Activated effector memory CD4-positive, alpha-beta T cell treated with anti-CD3 and anti-CD28 coated beads, Interleukin-2, amount 50 U/mL, for 16 hours (primary cell): ENCODE measurements at regions not wholly inside any gene's neighbourhood (a gene's known extent, or its start where the extent isn't known, plus 50 kb on each side); places are given as distances from the start of the nearest gene placed in this dataset.

ENCODE experiments used
- DNase-seq: peaks from one replicate; pipeline ENCODE4 v3.0.0-alpha.2; 2020

- no peak for DNase-seq
Observed at GRCh38 chr5:14971873-14972272, 100.3 kb upstream of the ANKH start.

- DNase-seq = no peak
Observed at GRCh38 chr5:14968796-14969195, 97.2 kb upstream of the ANKH start.

GRCh38 chr5:14967166-14967565, 95.6 kb upstream of the ANKH start:
- no peak for DNase-seq

GRCh38 chr5:14965815-14966214, 94.2 kb upstream of the ANKH start:
- DNase-seq = no peak

DNA sequence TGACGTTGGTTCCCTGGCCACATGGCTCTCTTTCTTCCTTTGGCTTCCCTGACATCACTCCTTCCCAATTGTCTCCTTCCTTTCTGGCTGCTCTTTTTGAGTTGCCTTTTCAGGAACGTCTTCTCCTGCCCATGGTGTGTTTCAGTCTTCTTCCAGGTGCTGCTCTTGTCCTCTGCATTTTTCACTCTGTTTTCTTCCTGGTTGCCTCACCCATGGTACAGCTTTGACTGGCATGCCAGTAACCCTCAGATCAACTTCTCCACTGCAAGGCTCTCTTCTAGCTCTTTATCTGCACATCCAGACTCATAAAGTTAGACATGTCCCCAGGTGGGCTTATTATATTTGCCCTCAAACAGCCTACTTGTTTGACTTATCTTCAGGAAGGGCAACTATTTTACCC, 91.0 kb upstream of the ANKH start:
- no peak for DNase-seq

DNA sequence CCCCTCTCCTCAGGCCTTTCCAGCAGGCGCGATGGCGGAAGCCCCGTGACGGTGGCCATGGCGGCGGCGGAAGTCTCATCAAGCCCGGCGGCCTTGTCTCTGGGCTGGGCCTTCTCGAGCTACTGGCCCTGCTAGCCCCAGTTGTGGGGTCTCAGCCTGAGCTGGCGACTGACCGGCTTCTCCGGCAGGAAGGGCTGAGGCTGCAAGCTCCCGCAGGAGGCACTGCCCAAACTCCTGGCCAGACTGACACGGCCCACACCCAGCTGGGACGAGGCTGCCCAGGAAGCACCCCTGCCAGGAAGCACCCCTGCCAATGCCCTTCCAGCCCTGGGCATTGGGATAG, 88.5 kb upstream of the ANKH start:
- no peak for DNase-seq

- DNase-seq = no peak
Observed at GRCh38 chr5:14959399-14960119, 88.0 kb upstream of the ANKH start.

DNA sequence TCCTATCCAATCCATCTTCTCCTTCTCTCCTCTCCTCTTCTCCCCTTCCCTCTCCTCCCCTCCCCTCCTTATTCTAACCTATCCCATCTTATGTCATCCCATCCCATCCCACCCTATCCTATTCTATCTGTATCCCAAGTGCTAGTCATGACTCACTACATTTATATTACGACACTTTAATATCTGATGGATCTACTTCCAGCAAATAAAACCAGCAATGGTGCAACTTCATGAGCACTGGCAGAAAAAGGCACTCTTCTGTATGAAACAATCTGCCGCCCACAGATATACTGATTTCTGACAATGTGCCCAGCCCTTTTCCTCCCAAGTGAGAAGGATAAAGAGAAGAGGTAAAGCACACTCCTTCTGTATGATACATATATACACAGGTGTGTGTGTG, 86.6 kb upstream of the ANKH start:
- DNase-seq = no peak

DNA sequence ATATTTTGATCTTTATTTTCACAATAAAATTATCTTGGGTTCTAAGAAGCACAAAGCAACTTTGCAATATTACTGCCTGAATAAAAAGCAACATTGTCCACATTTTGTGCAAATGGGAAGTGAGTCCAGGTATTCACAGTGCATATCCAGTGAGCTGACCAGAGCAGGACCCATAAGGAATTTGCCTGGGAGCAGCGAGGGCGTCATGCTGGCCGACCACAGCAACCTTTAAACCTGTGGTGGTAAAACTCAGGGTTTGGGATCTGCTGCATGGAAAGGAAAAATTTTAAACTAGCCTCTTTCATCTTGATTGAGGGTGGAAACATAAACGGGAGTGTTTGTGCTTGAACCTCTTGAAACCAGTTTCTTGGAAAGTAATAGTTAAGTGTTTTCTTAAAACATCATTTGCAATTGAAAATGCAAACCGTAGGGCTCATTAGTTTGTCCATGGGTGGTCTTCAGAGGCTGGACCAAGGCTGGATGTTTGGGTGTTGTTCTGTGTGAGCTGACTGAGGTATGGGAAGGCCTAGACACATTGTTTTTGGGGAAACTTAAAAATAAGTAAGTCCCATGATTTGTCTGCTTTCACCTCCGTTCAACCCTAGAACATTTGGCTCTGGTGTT, 85.0 kb upstream of the ANKH start:
- DNase-seq = no peak

DNA sequence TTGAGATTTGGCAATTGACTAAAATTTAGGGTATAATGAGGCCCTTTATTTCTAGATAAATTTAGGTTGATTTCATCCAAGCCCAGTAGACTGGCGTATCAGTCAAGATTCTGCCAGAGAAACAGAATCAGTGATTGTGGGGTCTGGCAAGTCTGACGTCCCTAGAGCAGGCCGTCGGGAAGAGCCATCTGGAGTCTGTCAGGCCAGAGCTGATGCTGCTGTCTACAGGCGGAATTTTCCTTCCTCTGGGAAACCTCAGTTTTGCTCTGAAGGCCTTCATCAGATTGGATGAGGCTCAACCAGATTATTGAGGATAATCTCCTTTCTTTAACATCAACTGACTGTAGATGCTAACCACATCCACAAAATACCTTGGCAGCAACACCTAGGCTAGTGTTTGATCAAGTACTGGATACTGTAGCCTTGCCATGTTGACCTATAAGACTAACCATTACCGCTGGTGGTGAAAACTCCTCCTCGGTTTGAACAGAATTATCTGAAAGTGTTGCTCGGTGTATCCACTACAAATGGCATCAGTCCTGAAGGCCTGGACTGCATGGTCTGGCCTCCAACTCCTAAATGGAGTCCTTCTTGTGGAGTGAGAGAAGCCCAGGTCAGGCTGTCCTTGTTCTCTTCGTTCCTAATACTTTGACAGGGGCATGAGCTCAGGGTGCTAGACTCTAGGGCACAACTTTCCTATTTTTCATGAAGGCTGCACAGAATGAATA, 83.2 kb upstream of the ANKH start:
- no peak for DNase-seq

DNA sequence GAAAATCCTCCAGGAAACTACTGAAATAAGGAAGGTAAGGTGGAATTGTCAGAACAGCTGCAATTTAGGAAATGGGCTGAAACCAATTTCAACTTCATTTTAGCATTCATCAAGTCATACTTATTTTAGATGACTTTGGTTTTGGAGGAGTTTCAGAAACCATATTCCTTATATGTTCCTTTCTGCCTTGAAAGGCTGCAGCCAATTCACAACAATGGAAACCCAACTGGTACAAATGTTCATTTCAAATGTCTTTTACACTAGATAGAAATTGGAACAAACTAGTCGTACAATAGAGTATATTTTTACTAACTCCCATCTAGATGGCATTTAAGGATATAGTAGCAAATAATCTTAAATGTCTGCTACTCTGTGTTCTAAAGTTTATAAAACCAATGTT, 82.6 kb upstream of the ANKH start:
- DNase-seq = no peak

GRCh38 chr5:14953075-14953607, 81.6 kb upstream of the ANKH start:
- no peak for DNase-seq

DNA sequence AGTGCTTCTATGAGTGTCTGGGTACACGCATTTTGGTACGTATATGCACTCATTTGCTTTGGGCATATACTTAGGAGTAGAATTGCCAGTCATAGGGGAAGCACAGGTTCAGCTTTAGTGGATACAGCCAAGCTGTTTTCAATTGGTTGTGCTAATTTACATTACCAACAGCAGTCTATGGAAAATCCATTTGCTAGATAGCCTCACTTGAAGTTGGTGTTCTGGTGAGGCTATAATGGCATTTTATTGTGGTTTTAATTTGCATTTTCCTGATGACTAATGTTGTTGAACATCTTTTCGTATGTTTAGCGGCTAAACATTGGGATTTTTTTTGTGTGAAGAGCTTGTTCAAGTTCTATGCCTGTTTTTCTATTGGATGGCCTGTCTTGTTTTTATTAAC, 76.8 kb upstream of the ANKH start:
- no peak for DNase-seq

GRCh38 chr5:14946815-14947620, 75.4 kb upstream of the ANKH start:
- DNase-seq = no peak

DNA sequence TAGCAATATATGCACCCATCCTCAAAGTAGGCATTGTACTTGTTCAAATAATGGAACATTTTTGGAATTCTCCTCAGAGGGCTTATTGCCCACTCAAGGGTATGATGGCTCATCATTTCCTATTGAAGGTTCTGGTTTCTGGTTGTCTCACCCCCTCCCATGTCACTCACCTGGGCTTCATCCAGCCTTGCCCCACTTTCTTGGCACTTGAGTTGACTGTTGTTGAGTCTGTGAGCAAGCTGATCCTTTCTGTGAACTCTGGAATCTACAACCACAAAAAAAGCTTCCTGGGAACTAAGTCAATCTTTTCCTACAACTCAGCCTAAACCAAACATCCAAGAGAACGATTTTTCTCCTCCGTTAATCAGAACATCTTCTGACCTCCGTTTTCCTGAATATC, 73.9 kb upstream of the ANKH start:
- no peak for DNase-seq

DNA sequence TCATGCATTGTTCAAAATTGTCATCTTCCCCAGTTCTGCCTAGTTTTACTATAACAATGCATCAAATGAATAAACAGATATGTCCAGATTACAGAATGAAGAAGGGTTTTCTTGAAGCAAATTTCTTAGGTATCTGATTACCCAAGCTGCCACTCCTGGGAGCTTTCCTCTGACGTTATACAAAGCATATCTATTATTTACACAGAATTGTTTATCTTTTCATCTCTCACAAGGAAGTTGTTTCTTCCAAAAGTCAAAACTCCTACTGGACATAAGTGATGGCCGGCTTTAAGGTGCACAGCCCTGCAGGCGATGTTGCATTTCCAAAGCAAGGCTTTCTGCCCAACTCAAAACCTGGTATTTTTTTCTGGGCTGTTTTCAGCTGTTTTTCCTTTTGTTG, 73.4 kb upstream of the ANKH start:
- DNase-seq = no peak

- DNase-seq = no peak
Observed at GRCh38 chr5:14944350-14944739, 72.8 kb upstream of the ANKH start.

DNA sequence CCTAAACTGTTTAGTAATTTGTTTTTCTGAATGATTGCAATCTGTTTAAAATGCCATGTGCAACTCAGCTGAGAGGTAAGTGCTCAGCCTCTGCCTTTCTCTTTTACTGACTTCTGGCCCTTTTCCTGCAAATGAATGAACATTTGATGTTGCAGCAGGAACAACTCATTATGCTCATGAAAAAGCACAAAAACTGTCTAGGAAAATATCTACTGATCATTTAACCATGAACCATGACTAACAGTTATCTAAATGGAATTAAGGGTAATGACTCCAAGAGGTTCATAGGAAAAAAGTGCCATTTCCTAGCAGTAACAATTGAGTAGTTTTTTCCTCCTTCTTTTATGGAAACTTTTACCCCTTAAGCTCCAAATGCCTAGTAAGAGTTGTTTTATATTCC, 70.6 kb upstream of the ANKH start:
- DNase-seq = no peak

GRCh38 chr5:14937254-14937653, 65.7 kb upstream of the ANKH start:
- DNase-seq = no peak

DNA sequence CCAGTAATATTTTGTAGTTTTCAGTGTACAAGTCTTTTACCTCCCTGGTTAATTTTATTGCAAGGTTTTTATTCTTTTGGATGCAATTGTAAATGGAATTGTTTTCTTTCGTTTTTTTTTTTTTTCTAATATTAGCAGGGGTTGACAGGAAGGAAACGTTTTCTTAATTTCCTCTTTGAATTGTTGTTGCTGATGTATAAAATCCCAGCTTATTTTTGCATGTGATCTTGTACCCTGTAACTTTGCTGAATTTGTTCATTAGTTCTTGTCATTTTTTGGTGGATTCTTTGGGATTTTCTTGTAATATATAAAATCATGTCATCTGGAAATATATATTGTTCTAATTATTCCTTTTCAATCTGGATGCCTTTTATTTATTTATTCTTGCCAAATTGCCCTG, 65.0 kb upstream of the ANKH start:
- DNase-seq = no peak

DNA sequence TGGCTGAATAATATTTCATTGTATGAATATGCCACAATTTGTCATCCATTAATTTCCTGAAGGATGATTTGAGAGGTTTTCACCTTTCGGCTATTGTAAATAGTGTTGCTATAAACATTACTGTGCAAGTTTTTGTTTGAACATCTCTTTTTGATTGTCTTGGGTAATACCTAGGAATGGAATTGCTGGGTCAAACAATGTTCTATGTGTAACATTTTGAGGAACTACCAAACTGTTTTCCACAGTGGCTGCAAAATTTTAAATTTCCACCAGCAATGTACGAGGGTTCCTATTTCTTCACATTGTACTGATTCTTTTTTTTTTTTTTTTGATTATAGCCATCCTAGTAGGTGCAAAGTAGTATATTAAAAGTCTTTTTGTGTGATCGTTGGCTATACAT, 63.8 kb upstream of the ANKH start:
- no peak for DNase-seq

- DNase-seq = no peak
Observed at GRCh38 chr5:14932902-14933469, 61.4 kb upstream of the ANKH start.

DNA sequence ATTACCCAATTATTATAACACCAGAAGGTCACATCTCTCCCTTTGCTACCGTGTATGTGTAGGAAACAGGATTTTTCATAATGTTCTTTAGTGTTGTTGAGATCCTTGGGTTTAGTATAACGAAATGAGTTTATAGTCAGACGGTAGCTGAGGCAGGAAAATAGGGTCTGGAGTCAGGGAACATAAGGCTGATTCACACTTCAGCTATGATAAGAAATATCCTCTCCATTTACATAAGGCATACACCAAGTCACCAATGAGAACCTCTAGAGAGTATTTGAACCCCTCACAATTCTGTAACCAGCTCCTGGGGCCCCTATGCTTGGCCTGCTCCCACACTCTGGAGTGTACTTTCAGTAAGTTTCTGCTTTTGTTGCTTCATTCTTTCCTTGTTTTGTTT, 58.9 kb upstream of the ANKH start:
- no peak for DNase-seq
